GM10266 (cell line): ENCODE measurements at regions not wholly inside any gene's neighbourhood (a gene's known extent, or its start where the extent isn't known, plus 50 kb on each side); places are given as distances from the start of the nearest gene placed in this dataset.

Experiments
- DNase-seq: peaks from one replicate; pipeline ENCODE4 v3.0.0; 2012; ENCODE audit errors: extremely low spot score
- CTCF ChIP-seq: IDR thresholded peaks from 2 replicates; pipeline ENCODE4 v1.5.1; 2012; ENCODE audit warnings: mild to moderate bottlenecking, low read depth; ENCODE audit not compliant: control insufficient read depth, insufficient read depth; ENCODE audit errors: missing control alignments

GRCh38 chr2:204205082-204205481 lies 268.5 kb downstream of the ICOS start:
- TF ChIP-seq CTCF = no peak
- DNase-seq = no peak

- no peak for TF ChIP-seq CTCF
- DNase-seq = no peak
These were observed 269.0 kb downstream of the ICOS start for GRCh38 chr2:204205538-204205937.

GRCh38 chr2:204207866-204208265 lies 271.3 kb downstream of the ICOS start:
- TF ChIP-seq CTCF = no peak
- no peak for DNase-seq

- no peak for TF ChIP-seq CTCF
- DNase-seq = no peak
These were observed 277.0 kb downstream of the ICOS start for GRCh38 chr2:204213588-204213987.

- no peak for TF ChIP-seq CTCF
These were observed 281.5 kb downstream of the ICOS start for GRCh38 chr2:204218040-204218439.

GRCh38 chr2:204219196-204219595 lies 282.6 kb downstream of the ICOS start:
- DNase-seq = no peak
- TF ChIP-seq CTCF = no peak

More at GRCh38 chr2:204218040-204218439, 281.5 kb downstream of the ICOS start:
- DNase-seq = no peak

GRCh38 chr2:204220896-204221295 lies 284.3 kb downstream of the ICOS start:
- no peak for DNase-seq
- TF ChIP-seq CTCF = no peak
